K562 (cell line): ENCODE measurements at regions not wholly inside any gene's neighbourhood (a gene's known extent, or its start where the extent isn't known, plus 50 kb on each side); places are given as distances from the start of the nearest gene placed in this dataset.

ENCODE experiments used
- ASH1L ChIP-seq: fragments of 450-650 bp; IDR thresholded peaks from 2 replicates; pipeline ENCODE4 v1.6.1; 2018; ENCODE audit warnings: borderline replicate concordance, mild to moderate bottlenecking, low read depth; ENCODE audit not compliant: partially characterized antibody
- FOXK2 ChIP-seq, 2 experiments: fragments of 450-650 bp; IDR thresholded peaks in 1 of 2; conservative IDR thresholded peaks in 1 of 2; 2 replicates each; pipeline ENCODE4 v1.6.1; 2016; ENCODE audit warnings: low read depth in 2 of 2, mild to moderate bottlenecking in 1 of 2
- FOXP4 ChIP-seq: sonication (generic); formaldehyde crosslinking; IDR thresholded peaks from 2 replicates; pipeline ENCODE4 v1.8.0; 2022; ENCODE audit warnings: mild to moderate bottlenecking, missing genetic modification reagents, borderline replicate concordance
- HNRNPL ChIP-seq: fragments of 200-400 bp; formaldehyde crosslinking; IDR thresholded peaks from 2 replicates; pipeline ENCODE4 v1.6.1; 2017; ENCODE audit warnings: low read depth, mild to moderate bottlenecking, low read length
- KHSRP ChIP-seq: fragments of 450-650 bp; IDR thresholded peaks from 2 replicates; pipeline ENCODE4 v1.6.1; 2017
- MCM2 ChIP-seq: fragments of 450-650 bp; IDR thresholded peaks from 2 replicates; pipeline ENCODE4 v1.6.1; 2017; ENCODE audit warnings: low read depth, mild to moderate bottlenecking
- MYC ChIP-seq, 2 experiments: fragments of 250-450 bp in 1 of 2; sonication (Bioruptor Pico) in 1 of 2; IDR thresholded peaks; 2 replicates each; pipeline versions ENCODE4 v1.5.1 to v1.6.1; 2012 to 2021; ENCODE audit warnings: low read depth in 2 of 2, borderline replicate concordance in 1 of 2, improper control_type of control experiment in 1 of 2, low read length in 1 of 2, mild to moderate bottlenecking in 1 of 2, moderate library complexity in 1 of 2
- NFE2L1 ChIP-seq: fragments of 450-650 bp; IDR thresholded peaks from 2 replicates; pipeline ENCODE4 v1.6.1; 2016; ENCODE audit warnings: missing genetic modification characterization, low read depth, mild to moderate bottlenecking, missing compliant biosample characterization, moderate library complexity, borderline replicate concordance
- SREBF1 ChIP-seq: fragments of 150-350 bp; IDR thresholded peaks from 2 replicates; pipeline ENCODE4 v1.6.1; 2014; ENCODE audit warnings: antibody characterized with exemption, low read depth, low read length, borderline replicate concordance
- ZBTB7A ChIP-seq: IDR thresholded peaks from 2 replicates; pipeline ENCODE4 v1.6.1; 2011; ENCODE audit warnings: low read depth, mild to moderate bottlenecking, low read length, moderate library complexity, borderline replicate concordance; ENCODE audit not compliant: control insufficient read depth
- ZNF143 ChIP-seq: sonication (generic); formaldehyde crosslinking; IDR thresholded peaks from 2 replicates; pipeline ENCODE4 v1.9.0; 2022; ENCODE audit warnings: mild to moderate bottlenecking, missing genetic modification reagents
- ZNF212 ChIP-seq: fragments of 450-650 bp; formaldehyde crosslinking; IDR thresholded peaks from 2 replicates; pipeline ENCODE4 v1.4.0; 2020; ENCODE audit warnings: mild to moderate bottlenecking
- ZNF280B ChIP-seq: fragments of 250-450 bp; sonication (Bioruptor Pico); IDR thresholded peaks from 2 replicates; pipeline ENCODE4 v1.5.1; 2021; ENCODE audit warnings: mild to moderate bottlenecking
- ZNF445 ChIP-seq: fragments of 250-450 bp; sonication (Bioruptor Pico); IDR thresholded peaks from 2 replicates; pipeline ENCODE4 v1.4.0; 2020; ENCODE audit warnings: low read depth, mild to moderate bottlenecking, moderate library complexity
- TF ChIP-seq, protein P1 (sequence below), 2 experiments: IDR thresholded peaks; 2 replicates each; pipeline ENCODE4 v1.6.1; 2012; ENCODE audit warnings: improper control_type of control experiment in 2 of 2, low read depth in 2 of 2, low read length in 2 of 2, borderline replicate concordance in 1 of 2
- TF ChIP-seq, protein P2 (sequence below): sonication (generic); formaldehyde crosslinking; IDR thresholded peaks from 2 replicates; pipeline ENCODE4 v1.8.1; 2023; ENCODE audit warnings: mild to moderate bottlenecking, missing genetic modification reagents

DNA sequence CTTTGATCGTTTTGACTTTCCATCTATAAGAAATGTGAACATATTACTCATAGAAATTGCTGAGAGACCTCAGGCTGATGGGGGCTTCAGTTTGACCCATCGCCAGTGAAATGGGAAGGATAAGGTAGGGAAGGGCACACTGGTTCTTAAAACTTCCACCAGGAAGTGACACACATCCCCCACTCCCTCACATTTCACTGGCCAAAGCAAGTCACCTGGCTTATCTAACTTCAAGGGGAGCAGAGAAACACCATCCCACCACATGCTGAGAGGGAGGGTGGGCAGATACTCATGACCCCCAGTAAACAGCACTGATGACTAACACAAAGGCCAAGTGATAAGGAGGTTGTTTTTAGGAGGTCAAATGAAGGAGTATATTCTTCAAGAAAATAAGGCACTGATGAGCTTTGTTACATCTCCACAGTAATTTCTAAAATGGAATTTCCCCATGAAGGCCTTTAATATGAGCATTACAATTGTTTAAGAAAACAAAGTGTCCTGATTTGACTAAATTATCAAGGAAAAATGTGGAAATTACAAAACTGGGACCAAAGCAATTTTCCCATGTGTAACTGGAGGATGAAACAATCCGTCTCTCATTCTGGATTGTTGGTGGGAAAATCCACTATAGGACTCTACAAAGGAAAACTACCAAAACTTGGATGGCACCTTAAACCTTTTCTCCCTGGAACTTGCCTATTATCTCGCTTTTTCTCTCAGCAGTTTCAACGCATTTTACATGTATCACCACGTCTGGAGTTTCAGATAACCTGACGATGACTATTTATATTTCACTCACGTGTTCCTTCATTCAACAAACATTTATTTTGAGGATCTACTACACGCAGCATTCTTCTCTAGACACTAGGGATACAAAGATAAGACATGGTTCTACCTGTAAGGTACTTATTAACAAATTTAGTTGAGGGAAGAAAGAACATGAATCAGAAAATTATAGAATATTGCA lies 91.8 kb upstream of the EEA1 start (continued):
- TF ChIP-seq ZNF280B (no peak), ZNF445 (CRISPR knock-in tag) (no peak), ZNF212 (CRISPR knock-in tag) (no peak), HNRNPL (no peak), ZBTB7A (peak; percentile 89), MYC (IDR thresholded peaks at IDR 0.05; ENCODE audit: low read depth, low read length) (no peak), MYC (CRISPR knock-in tag; IDR thresholded peaks at IDR 0.05; ENCODE audit: borderline replicate concordance, low read depth) (no peak), FOXP4 (CRISPR knock-in tag) (no peak), ASH1L (no peak), ZNF143 (CRISPR knock-in tag) (no peak), MCM2 (no peak), SREBF1 (no peak), FOXK2 (conservative IDR thresholded peaks at IDR 0.05 in 1 of 2, IDR thresholded peaks at IDR 0.05 in 1 of 2; ENCODE audit: low read depth in 2 of 2) (peak; percentile 51 to 65; a peak in 3 of 4 replicates), KHSRP (no peak; the same call in 1 of the 2 replicates), NFE2L1 (no peak)
- TF ChIP-seq, protein P1, sequence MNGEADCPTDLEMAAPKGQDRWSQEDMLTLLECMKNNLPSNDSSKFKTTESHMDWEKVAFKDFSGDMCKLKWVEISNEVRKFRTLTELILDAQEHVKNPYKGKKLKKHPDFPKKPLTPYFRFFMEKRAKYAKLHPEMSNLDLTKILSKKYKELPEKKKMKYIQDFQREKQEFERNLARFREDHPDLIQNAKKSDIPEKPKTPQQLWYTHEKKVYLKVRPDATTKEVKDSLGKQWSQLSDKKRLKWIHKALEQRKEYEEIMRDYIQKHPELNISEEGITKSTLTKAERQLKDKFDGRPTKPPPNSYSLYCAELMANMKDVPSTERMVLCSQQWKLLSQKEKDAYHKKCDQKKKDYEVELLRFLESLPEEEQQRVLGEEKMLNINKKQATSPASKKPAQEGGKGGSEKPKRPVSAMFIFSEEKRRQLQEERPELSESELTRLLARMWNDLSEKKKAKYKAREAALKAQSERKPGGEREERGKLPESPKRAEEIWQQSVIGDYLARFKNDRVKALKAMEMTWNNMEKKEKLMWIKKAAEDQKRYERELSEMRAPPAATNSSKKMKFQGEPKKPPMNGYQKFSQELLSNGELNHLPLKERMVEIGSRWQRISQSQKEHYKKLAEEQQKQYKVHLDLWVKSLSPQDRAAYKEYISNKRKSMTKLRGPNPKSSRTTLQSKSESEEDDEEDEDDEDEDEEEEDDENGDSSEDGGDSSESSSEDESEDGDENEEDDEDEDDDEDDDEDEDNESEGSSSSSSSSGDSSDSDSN (IDR thresholded peaks at IDR 0.05; ENCODE audit: borderline replicate concordance in 1 of 2, low read depth in 2 of 2, low read length in 2 of 2): no peak
- TF ChIP-seq, protein P2, sequence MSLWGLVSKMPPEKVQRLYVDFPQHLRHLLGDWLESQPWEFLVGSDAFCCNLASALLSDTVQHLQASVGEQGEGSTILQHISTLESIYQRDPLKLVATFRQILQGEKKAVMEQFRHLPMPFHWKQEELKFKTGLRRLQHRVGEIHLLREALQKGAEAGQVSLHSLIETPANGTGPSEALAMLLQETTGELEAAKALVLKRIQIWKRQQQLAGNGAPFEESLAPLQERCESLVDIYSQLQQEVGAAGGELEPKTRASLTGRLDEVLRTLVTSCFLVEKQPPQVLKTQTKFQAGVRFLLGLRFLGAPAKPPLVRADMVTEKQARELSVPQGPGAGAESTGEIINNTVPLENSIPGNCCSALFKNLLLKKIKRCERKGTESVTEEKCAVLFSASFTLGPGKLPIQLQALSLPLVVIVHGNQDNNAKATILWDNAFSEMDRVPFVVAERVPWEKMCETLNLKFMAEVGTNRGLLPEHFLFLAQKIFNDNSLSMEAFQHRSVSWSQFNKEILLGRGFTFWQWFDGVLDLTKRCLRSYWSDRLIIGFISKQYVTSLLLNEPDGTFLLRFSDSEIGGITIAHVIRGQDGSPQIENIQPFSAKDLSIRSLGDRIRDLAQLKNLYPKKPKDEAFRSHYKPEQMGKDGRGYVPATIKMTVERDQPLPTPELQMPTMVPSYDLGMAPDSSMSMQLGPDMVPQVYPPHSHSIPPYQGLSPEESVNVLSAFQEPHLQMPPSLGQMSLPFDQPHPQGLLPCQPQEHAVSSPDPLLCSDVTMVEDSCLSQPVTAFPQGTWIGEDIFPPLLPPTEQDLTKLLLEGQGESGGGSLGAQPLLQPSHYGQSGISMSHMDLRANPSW (CRISPR knock-in tag): no peak
